Suprapubic skin (tissue), 4 donors: ENCODE measurements at regions not wholly inside any gene's neighbourhood (a gene's known extent, or its start where the extent isn't known, plus 50 kb on each side); places are given as distances from the start of the nearest gene placed in this dataset.

ENCODE experiments used
- DNase-seq, 2 donors: peaks; one replicate each; pipeline ENCODE4 v3.0.0-alpha.2; 2019; ENCODE audit warnings: low spot score in 2 of 2
- H3K27ac ChIP-seq: fragments of 200-600 bp; sonication (generic); one replicate; pipeline ENCODE4 v1.5.1; 2019
- H3K27me3 ChIP-seq: fragments of 200-600 bp; sonication (generic); one replicate; pipeline ENCODE4 v1.5.1; 2019
- H3K36me3 ChIP-seq: fragments of 200-600 bp; sonication (generic); one replicate; pipeline ENCODE4 v1.5.1; 2019
- H3K4me1 ChIP-seq: fragments of 200-600 bp; sonication (generic); one replicate; pipeline ENCODE4 v1.5.1; 2019
- H3K4me3 ChIP-seq: fragments of 200-600 bp; sonication (generic); one replicate; pipeline ENCODE4 v1.5.1; 2019; ENCODE audit warnings: mild to moderate bottlenecking
- H3K9me3 ChIP-seq: fragments of 200-600 bp; sonication (generic); one replicate; pipeline ENCODE4 v1.5.1; 2019
- EP300 ChIP-seq: sonication (generic); formaldehyde crosslinking; IDR thresholded peaks from one replicate; pipeline ENCODE4 v1.6.1; 2017; ENCODE audit warnings: antibody characterized with exemption
- POLR2A ChIP-seq, 2 donors: fragments of 450-650 bp; IDR thresholded peaks; one replicate each; pipeline ENCODE4 v1.6.1; 2017; ENCODE audit warnings: antibody characterized with exemption in 2 of 2, mild to moderate bottlenecking in 2 of 2, moderate library complexity in 2 of 2
- POLR2AphosphoS5 ChIP-seq, 3 donors: sonication (generic); formaldehyde crosslinking; IDR thresholded peaks; one replicate each; pipeline ENCODE4 v1.6.1; 2017; ENCODE audit warnings: antibody characterized with exemption in 3 of 3
- WGBS: methylation state at CpG from one replicate; pipeline ENCODE4 v1.1.5; 2018; 5-methylcytosine and 5-hydroxymethylcytosine counted together
- TF ChIP-seq, protein P1 (sequence below), 2 donors: fragments of 200-600 bp in 1 of 2; fragments of 450-650 bp in 1 of 2; sonication (generic) in 1 of 2; IDR thresholded peaks; one replicate each; pipeline ENCODE4 v1.5.1; 2016 to 2019; ENCODE audit warnings: antibody characterized with exemption in 2 of 2, mild to moderate bottlenecking in 1 of 2, moderate library complexity in 1 of 2

DNA sequence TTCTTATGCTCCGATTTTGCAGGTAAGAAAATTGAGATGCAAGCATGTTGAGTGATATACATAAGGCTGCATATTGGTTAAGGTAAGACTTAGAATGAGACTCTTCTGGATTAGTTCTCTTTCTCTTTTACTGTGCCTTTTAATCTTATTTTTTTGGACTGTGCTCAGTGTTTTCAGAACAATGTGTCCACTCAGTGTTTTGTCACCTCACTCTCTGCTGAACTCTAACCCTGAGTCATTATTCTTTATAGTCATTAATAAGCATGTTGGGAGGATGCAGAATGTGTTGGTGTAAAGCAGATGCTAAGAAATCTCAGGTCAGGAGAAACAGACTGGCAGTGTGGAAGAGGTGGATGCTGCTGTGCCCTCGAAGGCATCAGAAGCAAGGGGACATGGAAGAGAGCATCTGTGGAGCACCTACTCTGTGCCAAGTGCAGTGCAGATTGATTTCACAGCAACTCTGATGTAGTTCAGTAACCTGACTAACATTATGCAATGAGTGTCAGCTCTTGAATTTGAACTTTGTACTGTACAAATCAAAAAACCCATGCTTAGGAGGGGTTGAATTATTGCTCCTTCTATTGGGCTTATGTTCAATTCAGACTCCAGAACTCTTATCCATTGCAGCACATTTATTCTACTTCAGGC is 80.7 kb upstream of the LARGE1 start:
- no peak overlapping the region for H3K4me3 ChIP-seq
- no peak overlapping the region for H3K27ac ChIP-seq
- no peaks in the 10 kb centered on the region for H3K36me3 ChIP-seq
- no peaks in the 10 kb centered on the region for H3K27me3 ChIP-seq
- DNase-seq = no peak
- WGBS = 81% methylated on average over 2 of the region's 2 CpGs
- no peaks in the 10 kb centered on the region for H3K9me3 ChIP-seq
- no peak for TF ChIP-seq POLR2AphosphoS5 (IDR thresholded peaks at IDR 0.05)
- TF ChIP-seq POLR2A (IDR thresholded peaks at IDR 0.05) = no peak
- TF ChIP-seq, protein P1, sequence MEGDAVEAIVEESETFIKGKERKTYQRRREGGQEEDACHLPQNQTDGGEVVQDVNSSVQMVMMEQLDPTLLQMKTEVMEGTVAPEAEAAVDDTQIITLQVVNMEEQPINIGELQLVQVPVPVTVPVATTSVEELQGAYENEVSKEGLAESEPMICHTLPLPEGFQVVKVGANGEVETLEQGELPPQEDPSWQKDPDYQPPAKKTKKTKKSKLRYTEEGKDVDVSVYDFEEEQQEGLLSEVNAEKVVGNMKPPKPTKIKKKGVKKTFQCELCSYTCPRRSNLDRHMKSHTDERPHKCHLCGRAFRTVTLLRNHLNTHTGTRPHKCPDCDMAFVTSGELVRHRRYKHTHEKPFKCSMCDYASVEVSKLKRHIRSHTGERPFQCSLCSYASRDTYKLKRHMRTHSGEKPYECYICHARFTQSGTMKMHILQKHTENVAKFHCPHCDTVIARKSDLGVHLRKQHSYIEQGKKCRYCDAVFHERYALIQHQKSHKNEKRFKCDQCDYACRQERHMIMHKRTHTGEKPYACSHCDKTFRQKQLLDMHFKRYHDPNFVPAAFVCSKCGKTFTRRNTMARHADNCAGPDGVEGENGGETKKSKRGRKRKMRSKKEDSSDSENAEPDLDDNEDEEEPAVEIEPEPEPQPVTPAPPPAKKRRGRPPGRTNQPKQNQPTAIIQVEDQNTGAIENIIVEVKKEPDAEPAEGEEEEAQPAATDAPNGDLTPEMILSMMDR (IDR thresholded peaks at IDR 0.05) = no peak
- no peak for TF ChIP-seq EP300
- H3K4me1 ChIP-seq = no peaks in the 10 kb centered on the region

DNA sequence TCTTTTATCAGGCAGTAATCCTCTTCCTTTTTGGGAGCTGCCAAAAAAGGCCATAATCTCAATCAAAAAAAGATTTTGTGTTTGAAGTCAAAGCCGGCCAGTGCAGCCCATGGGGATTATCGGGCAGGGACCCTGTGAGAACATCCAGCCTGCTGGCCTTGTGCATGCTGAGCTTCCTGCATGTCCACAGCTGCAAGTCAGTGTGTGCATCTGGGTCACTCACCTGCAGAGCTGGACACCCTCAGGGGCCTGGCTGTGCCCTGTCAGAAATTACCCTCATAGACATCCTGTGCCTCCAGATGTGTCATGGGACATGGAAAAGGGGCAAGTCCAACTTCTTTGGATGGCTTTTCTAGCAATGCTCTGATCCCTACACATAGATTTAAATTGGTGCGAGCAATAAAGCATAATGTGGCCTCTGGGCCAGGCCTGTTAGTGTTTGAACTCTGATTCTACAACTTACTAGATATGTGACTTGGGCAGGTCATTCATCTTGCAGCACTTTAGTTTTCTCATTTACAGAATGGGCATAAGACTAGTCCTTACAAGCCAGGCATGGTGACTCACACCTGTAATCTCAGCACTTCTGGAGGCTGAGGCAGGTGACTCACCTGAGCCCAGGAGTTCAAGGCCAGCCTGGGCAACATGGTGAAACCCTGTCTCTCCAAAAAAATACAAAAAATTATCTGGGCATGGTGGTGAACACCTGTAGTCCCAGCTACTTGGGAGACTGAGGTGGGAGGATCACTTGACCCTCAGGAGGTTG is 81.6 kb upstream of the LARGE1 start:
- no peaks in the 10 kb centered on the region for H3K36me3 ChIP-seq
- H3K9me3 ChIP-seq = peaks cover 3% of the 10 kb centered on the region
- TF ChIP-seq, protein P1 (IDR thresholded peaks at IDR 0.05) = no peak
- TF ChIP-seq POLR2A (IDR thresholded peaks at IDR 0.05) (no peak), EP300 (no peak), POLR2AphosphoS5 (IDR thresholded peaks at IDR 0.05) (no peak)
- H3K4me1 ChIP-seq = no peaks in the 10 kb centered on the region
- H3K4me3 ChIP-seq = no peak overlapping the region
- H3K27ac ChIP-seq = no peak overlapping the region
- DNase-seq = no peak
- WGBS = 55% methylated on average over 3 of the region's 3 CpGs
- H3K27me3 ChIP-seq = no peaks in the 10 kb centered on the region

DNA sequence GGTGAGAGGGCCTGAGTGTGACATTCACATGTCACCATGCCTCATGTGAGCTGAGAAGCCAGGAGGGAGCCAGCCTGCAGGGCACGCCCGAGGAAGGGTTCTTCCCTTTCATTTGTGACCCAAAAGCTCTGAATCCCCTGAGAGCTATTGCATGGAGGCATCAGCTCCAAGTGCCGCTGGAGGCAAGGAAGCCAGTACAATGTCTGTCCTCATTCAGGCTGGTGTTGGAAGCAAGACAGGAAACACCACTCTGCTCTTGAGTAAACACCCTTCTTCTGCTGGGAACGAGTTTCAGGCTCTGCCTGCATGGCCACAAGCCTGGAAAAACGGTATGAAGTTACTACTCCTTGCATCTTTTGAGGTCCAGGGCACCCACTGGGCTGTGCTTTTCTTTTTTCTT is 83.8 kb upstream of the LARGE1 start:
- Histone ChIP-seq H3K4me3 (no peak overlapping the region), H3K36me3 (no peaks in the 10 kb centered on the region), H3K9me3 (peaks cover 3% of the 10 kb centered on the region), H3K27me3 (no peaks in the 10 kb centered on the region), H3K27ac (no peak overlapping the region), H3K4me1 (no peaks in the 10 kb centered on the region)
- WGBS = 33% methylated on average over 3 of the region's 5 CpGs
- DNase-seq = no peak
- TF ChIP-seq POLR2AphosphoS5 (IDR thresholded peaks at IDR 0.05) (no peak), POLR2A (IDR thresholded peaks at IDR 0.05) (no peak), EP300 (no peak)
- TF ChIP-seq, protein P1 (IDR thresholded peaks at IDR 0.05) = no peak

DNA sequence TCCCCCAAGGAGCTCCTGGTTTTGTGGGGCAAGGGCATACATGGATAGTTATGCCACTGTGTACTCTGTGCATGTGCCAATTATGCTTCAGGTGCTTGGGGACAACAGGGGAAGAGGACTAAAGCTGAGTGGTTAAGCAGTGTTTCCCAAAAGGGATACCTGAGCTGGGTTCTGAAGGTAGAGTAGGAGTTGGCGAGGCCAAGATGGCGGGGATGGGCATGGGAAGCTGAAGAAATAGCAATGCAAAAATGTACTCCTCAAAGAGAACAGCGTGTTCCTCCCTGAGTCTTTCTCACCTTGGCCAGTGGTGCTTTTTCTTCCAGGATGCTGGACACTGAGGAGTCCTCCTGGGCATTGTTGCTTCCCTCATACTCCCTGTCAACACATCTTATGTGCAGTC is 90.0 kb upstream of the LARGE1 start:
- Histone ChIP-seq H3K4me3 (no peak overlapping the region), H3K27ac (no peak overlapping the region), H3K4me1 (no peaks in the 10 kb centered on the region), H3K36me3 (no peaks in the 10 kb centered on the region), H3K9me3 (peaks cover 3% of the 10 kb centered on the region), H3K27me3 (peaks cover 5% of the 10 kb centered on the region)
- no peak for DNase-seq
- WGBS = 79% methylated on average over 3 of the region's 3 CpGs
- TF ChIP-seq POLR2A (IDR thresholded peaks at IDR 0.05) (no peak), POLR2AphosphoS5 (IDR thresholded peaks at IDR 0.05) (no peak), EP300 (no peak)
- TF ChIP-seq, protein P1 (IDR thresholded peaks at IDR 0.05) = no peak

DNA sequence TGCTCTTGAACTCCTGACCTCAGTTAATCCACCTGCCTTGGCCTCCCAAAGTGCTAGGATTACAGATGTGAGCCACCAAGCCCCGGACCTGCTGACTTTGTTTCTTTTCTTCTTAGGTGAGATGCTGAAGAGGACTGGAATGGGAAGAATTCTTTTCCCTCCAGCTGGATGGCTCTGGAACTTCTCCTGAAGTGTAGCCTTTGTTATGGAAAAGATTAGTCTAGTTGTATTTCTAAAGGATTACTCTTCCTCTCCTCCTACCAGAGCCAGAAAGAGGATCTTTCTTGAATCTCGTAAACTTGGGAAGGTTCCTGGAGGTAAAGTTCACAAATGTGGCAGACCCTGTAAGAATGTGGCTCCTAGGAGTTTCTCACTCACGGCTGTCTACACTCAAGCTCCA is 95.4 kb upstream of the LARGE1 start:
- TF ChIP-seq POLR2A (IDR thresholded peaks at IDR 0.05) (no peak), POLR2AphosphoS5 (IDR thresholded peaks at IDR 0.05) (no peak), EP300 (no peak)
- TF ChIP-seq, protein P1 (IDR thresholded peaks at IDR 0.05) = no peak
- H3K36me3 ChIP-seq = no peaks in the 10 kb centered on the region
- H3K27me3 ChIP-seq = peaks cover under 1% of the 10 kb centered on the region
- no peak for DNase-seq
- H3K9me3 ChIP-seq = no peaks in the 10 kb centered on the region
- no peak overlapping the region for H3K4me3 ChIP-seq
- no peaks in the 10 kb centered on the region for H3K4me1 ChIP-seq
- 88% methylated on average over 3 of the region's 3 CpGs for WGBS
- H3K27ac ChIP-seq = no peak overlapping the region
